Breast epithelium (tissue), 4 donors: ENCODE measurements at regions not wholly inside any gene's neighbourhood (a gene's known extent, or its start where the extent isn't known, plus 50 kb on each side); places are given as distances from the start of the nearest gene placed in this dataset.

Experiments
- DNase-seq, 2 donors: peaks; one replicate each; pipeline ENCODE4 v3.0.0-alpha.2; 2019; ENCODE audit warnings: low spot score in 2 of 2
- H3K27ac ChIP-seq, 2 donors: fragments of 200-600 bp; sonication (generic) in 1 of 2; one replicate each; pipeline ENCODE4 v1.5.1; 2016 to 2019; ENCODE audit warnings: mild to moderate bottlenecking in 1 of 2
- H3K27me3 ChIP-seq, 2 donors: fragments of 200-600 bp; sonication (generic) in 1 of 2; one replicate each; pipeline versions ENCODE4 v1.5.1 to v1.6.0; 2017 to 2019; ENCODE audit warnings: control low read depth in 1 of 2, mild to moderate bottlenecking in 1 of 2
- H3K36me3 ChIP-seq: fragments of 200-600 bp; one replicate; pipeline ENCODE4 v1.5.1; 2019
- H3K4me1 ChIP-seq, 2 donors: fragments of 200-600 bp; sonication (generic); one replicate each; pipeline ENCODE4 v1.5.1; 2016 to 2019; ENCODE audit warnings: control low read depth in 1 of 2
- H3K4me3 ChIP-seq, 3 donors: fragments of 200-600 bp; sonication (generic); 1 replicate in 2 of 3; 2 replicates in 1 of 3; pipeline ENCODE4 v1.5.1; 2016 to 2019; ENCODE audit warnings: mild to moderate bottlenecking in 3 of 3, moderate library complexity in 2 of 3
- H3K9me3 ChIP-seq, 2 donors: fragments of 200-600 bp; sonication (generic) in 1 of 2; one replicate each; pipeline ENCODE4 v1.5.1; 2016 to 2019; ENCODE audit warnings: control low read depth in 1 of 2
- CTCF ChIP-seq, 3 donors: fragments of 450-650 bp; IDR thresholded peaks; one replicate each; pipeline ENCODE4 v1.5.1; 2016 to 2017; ENCODE audit warnings: antibody characterized with exemption in 3 of 3, mild to moderate bottlenecking in 3 of 3, moderate library complexity in 3 of 3
- POLR2A ChIP-seq: fragments of 450-650 bp; IDR thresholded peaks from one replicate; pipeline ENCODE4 v1.6.1; 2016; ENCODE audit warnings: antibody characterized with exemption, mild to moderate bottlenecking, moderate library complexity
- POLR2AphosphoS5 ChIP-seq, 3 donors: sonication (generic); formaldehyde crosslinking; IDR thresholded peaks; one replicate each; pipeline ENCODE4 v1.6.1; 2017; ENCODE audit warnings: antibody characterized with exemption in 3 of 3
- intact Hi-C: fragments of 100-400 bp; cut with DNase I; formaldehyde crosslinking; loops from one replicate; pipeline ENCODE4 v1.15.1; 2023; ENCODE audit warnings: low total_unique reads

GRCh38 chr2:16043192-16043591 lies 102.8 kb downstream of the MYCN start:
- H3K36me3 ChIP-seq: no peaks in the 10 kb centered on the region
- peaks cover 0 to 6% of the 10 kb centered on the region in 2 donors for H3K27me3 ChIP-seq
- no peak for TF ChIP-seq CTCF (IDR thresholded peaks at IDR 0.05)
- TF ChIP-seq POLR2AphosphoS5 (IDR thresholded peaks at IDR 0.05): no peak
- TF ChIP-seq POLR2A: no peak
- H3K27ac ChIP-seq: no peak overlapping the region
- DNase-seq: no peak
- no peaks in the 10 kb centered on the region for H3K9me3 ChIP-seq
- no peak overlapping the region for H3K4me3 ChIP-seq
- intact Hi-C loops: no loop called here
- H3K4me1 ChIP-seq: no peaks in the 10 kb centered on the region

- no peaks in the 10 kb centered on the region for H3K4me1 ChIP-seq
- no peak overlapping the region for H3K27ac ChIP-seq
Observed at GRCh38 chr2:16042201-16042700, 101.9 kb downstream of the MYCN start.

GRCh38 chr2:16040271-16041010 lies 100.1 kb downstream of the MYCN start:
- H3K9me3 ChIP-seq: no peaks in the 10 kb centered on the region
- no peak for DNase-seq
- TF ChIP-seq POLR2AphosphoS5 (IDR thresholded peaks at IDR 0.05) (no peak), CTCF (IDR thresholded peaks at IDR 0.05) (no peak), POLR2A (no peak)
- H3K36me3 ChIP-seq: no peaks in the 10 kb centered on the region
- intact Hi-C loops: no loop called here
- H3K27ac ChIP-seq: no peak overlapping the region
- H3K27me3 ChIP-seq: peaks cover 0 to 6% of the 10 kb centered on the region in 2 donors
- no peak overlapping the region for H3K4me3 ChIP-seq
- H3K4me1 ChIP-seq: no peaks in the 10 kb centered on the region

More at GRCh38 chr2:16042201-16042700, 101.9 kb downstream of the MYCN start:
- Histone ChIP-seq H3K27me3 (peaks cover 0 to 6% of the 10 kb centered on the region in 2 donors), H3K36me3 (no peaks in the 10 kb centered on the region), H3K9me3 (no peaks in the 10 kb centered on the region), H3K4me3 (no peak overlapping the region)
- TF ChIP-seq POLR2A: no peak
- no peak for TF ChIP-seq POLR2AphosphoS5 (IDR thresholded peaks at IDR 0.05)
- TF ChIP-seq CTCF (IDR thresholded peaks at IDR 0.05): no peak
- intact Hi-C loops: no loop called here
- no peak for DNase-seq

- intact Hi-C loops: no loop called here
- Histone ChIP-seq H3K36me3 (no peaks in the 10 kb centered on the region), H3K27me3 (peaks cover 0 to 6% of the 10 kb centered on the region in 2 donors), H3K9me3 (no peaks in the 10 kb centered on the region), H3K4me3 (no peak overlapping the region), H3K4me1 (no peaks in the 10 kb centered on the region), H3K27ac (no peak overlapping the region)
- no peak for TF ChIP-seq POLR2A
- no peak for DNase-seq
Observed at GRCh38 chr2:16039823-16040222, 99.5 kb downstream of the MYCN start.

- Histone ChIP-seq H3K27me3 (peaks cover 0 to 6% of the 10 kb centered on the region in 2 donors), H3K36me3 (no peaks in the 10 kb centered on the region), H3K9me3 (no peaks in the 10 kb centered on the region), H3K27ac (no peak overlapping the region), H3K4me3 (no peak overlapping the region), H3K4me1 (no peaks in the 10 kb centered on the region)
- DNase-seq: no peak
- TF ChIP-seq POLR2AphosphoS5 (IDR thresholded peaks at IDR 0.05) (no peak), CTCF (IDR thresholded peaks at IDR 0.05) (no peak), POLR2A (no peak)
- intact Hi-C loops: no loop called here
Observed at GRCh38 chr2:16039055-16039454, 98.7 kb downstream of the MYCN start.
